HG02981 (cell line): ENCODE measurements at regions not wholly inside any gene's neighbourhood (a gene's known extent, or its start where the extent isn't known, plus 50 kb on each side); places are given as distances from the start of the nearest gene placed in this dataset.
"Not testable (repeated sequence)": the region's sequence is repeated elsewhere in the genome, so short reads cannot be mapped to it uniquely, and the experiment has no call there.

Experiments
- ATAC-seq: cut with Tn5 transposase; IDR thresholded peaks from one replicate; pipeline ENCODE4 v1.9.1; 2021; ENCODE audit warnings: mild to moderate bottlenecking, moderate library complexity; ENCODE audit not compliant: unreplicated experiment

- ATAC-seq = no peak
These were observed 107.7 kb upstream of the BTN3A2 start for GRCh38 chr6:26257272-26257671.

- ATAC-seq = no peak
These were observed 106.6 kb upstream of the BTN3A2 start for GRCh38 chr6:26258212-26258977.

- no peak for ATAC-seq
These were observed 104.8 kb upstream of the BTN3A2 start for GRCh38 chr6:26260110-26260637.

GRCh38 chr6:26260725-26261490, 104.1 kb upstream of the BTN3A2 start:
- ATAC-seq = no peak

- no peak for ATAC-seq
These were observed 100.5 kb upstream of the BTN3A2 start for GRCh38 chr6:26264547-26264946.

GRCh38 chr6:26267083-26267589, 97.9 kb upstream of the BTN3A2 start:
- no peak for ATAC-seq

- ATAC-seq = no peak
These were observed 96.2 kb upstream of the BTN3A2 start for GRCh38 chr6:26268659-26269402.

GRCh38 chr6:26269531-26270485, 95.2 kb upstream of the BTN3A2 start:
- no peak for ATAC-seq

- ATAC-seq = no peak
These were observed 94.5 kb upstream of the BTN3A2 start for GRCh38 chr6:26270486-26270861.

GRCh38 chr6:26270903-26271667, 93.9 kb upstream of the BTN3A2 start:
- ATAC-seq = peak; percentile 32

GRCh38 chr6:26271668-26272024, 93.4 kb upstream of the BTN3A2 start:
- no peak for ATAC-seq

- ATAC-seq = peak; percentile 16
These were observed 92.8 kb upstream of the BTN3A2 start for GRCh38 chr6:26272171-26272637.

GRCh38 chr6:26273673-26274588, 91.1 kb upstream of the BTN3A2 start:
- ATAC-seq = no peak

GRCh38 chr6:26275663-26276062, 89.3 kb upstream of the BTN3A2 start:
- ATAC-seq = no peak

- ATAC-seq = no peak
These were observed 88.0 kb upstream of the BTN3A2 start for GRCh38 chr6:26276841-26277648.

GRCh38 chr6:26278536-26278935, 86.5 kb upstream of the BTN3A2 start:
- ATAC-seq = no peak

GRCh38 chr6:26279371-26279770, 85.6 kb upstream of the BTN3A2 start:
- not testable (repeated sequence) for ATAC-seq
